HG03159 (cell line): ENCODE measurements at regions not wholly inside any gene's neighbourhood (a gene's known extent, or its start where the extent isn't known, plus 50 kb on each side); places are given as distances from the start of the nearest gene placed in this dataset.
"Not testable (repeated sequence)": the region's sequence is repeated elsewhere in the genome, so short reads cannot be mapped to it uniquely, and the experiment has no call there.

Source experiments
- ATAC-seq: cut with Tn5 transposase; IDR thresholded peaks from one replicate; pipeline ENCODE4 v1.9.1; 2021; ENCODE audit warnings: mild to moderate bottlenecking, moderate library complexity; ENCODE audit not compliant: unreplicated experiment

- not testable (repeated sequence) for ATAC-seq
Observed at GRCh38 chr9:113739605-113740507, 136.3 kb upstream of the ZNF618 start.

- not testable (repeated sequence) for ATAC-seq
Observed at GRCh38 chr9:113740508-113741500, 135.3 kb upstream of the ZNF618 start.

GRCh38 chr9:113741886-113742854 is 133.9 kb upstream of the ZNF618 start:
- no peak for ATAC-seq

GRCh38 chr9:113742878-113743277 is 133.2 kb upstream of the ZNF618 start:
- no peak for ATAC-seq

- ATAC-seq, result no peak
Observed at GRCh38 chr9:113746486-113746885, 129.6 kb upstream of the ZNF618 start.

GRCh38 chr9:113748135-113748534 is 128.0 kb upstream of the ZNF618 start:
- no peak for ATAC-seq

GRCh38 chr9:113753398-113754119 is 122.5 kb upstream of the ZNF618 start:
- no peak for ATAC-seq

GRCh38 chr9:113754739-113755138 is 121.4 kb upstream of the ZNF618 start:
- no peak for ATAC-seq

- no peak for ATAC-seq
Observed at GRCh38 chr9:113755433-113755832, 120.7 kb upstream of the ZNF618 start.

- ATAC-seq, result no peak
Observed at GRCh38 chr9:113756476-113757192, 119.5 kb upstream of the ZNF618 start.

GRCh38 chr9:113763429-113763828 is 112.7 kb upstream of the ZNF618 start:
- ATAC-seq, result no peak

- no peak for ATAC-seq
Observed at GRCh38 chr9:113764572-113764971, 111.5 kb upstream of the ZNF618 start.

GRCh38 chr9:113769412-113769811 is 106.7 kb upstream of the ZNF618 start:
- ATAC-seq, result no peak

GRCh38 chr9:113770396-113770795 is 105.7 kb upstream of the ZNF618 start:
- ATAC-seq, result no peak

GRCh38 chr9:113771199-113771598 is 104.9 kb upstream of the ZNF618 start:
- ATAC-seq, result no peak

GRCh38 chr9:113772121-113772810 is 103.8 kb upstream of the ZNF618 start:
- no peak for ATAC-seq

- no peak for ATAC-seq
Observed at GRCh38 chr9:113774963-113775362, 101.1 kb upstream of the ZNF618 start.

- ATAC-seq, result no peak
Observed at GRCh38 chr9:113775749-113776148, 100.4 kb upstream of the ZNF618 start.
